A549 (cell line): ENCODE measurements at regions not wholly inside any gene's neighbourhood (a gene's known extent, or its start where the extent isn't known, plus 50 kb on each side); places are given as distances from the start of the nearest gene placed in this dataset.
"Not testable (repeated sequence)": the region's sequence is repeated elsewhere in the genome, so short reads cannot be mapped to it uniquely, and the experiment has no call there.

Experiments
- ATAC-seq, 2 experiments: fragments of 200-7000 bp in 1 of 2; fragments of >200 bp in 1 of 2; cut with Nextera tagmentation in 1 of 2; cut with Tn5 transposase in 1 of 2; 3 replicates each; pipeline versions ENCODE4 v1.8.0 to v1.9.1; 2018 to 2020; ENCODE audit warnings: mild to moderate bottlenecking in 1 of 2, moderate library complexity in 1 of 2
- CTCF ChIA-PET: fragments of 300-600 bp; sonication (Branson Sonifier 250); formaldehyde crosslinking; extraction: SDS; loops from one replicate; lab custom pipeline; 2021; ENCODE audit warnings: antibody characterized with exemption, inconsistent platforms; lab: Yijun Ruan, JAX
- POLR2A ChIA-PET: fragments of 350-600 bp; formaldehyde crosslinking; extraction: SDS; loops from one replicate; lab custom pipeline; 2021; ENCODE audit warnings: antibody characterized with exemption, inconsistent platforms; lab: Yijun Ruan, JAX
- DNase-seq, 2 experiments: peaks; one replicate each; pipeline versions ENCODE4 v3.0.0 to v3.0.0-alpha.2; 2011 to 2016; ENCODE audit warnings: low read depth in 1 of 2, low spot score in 1 of 2
- FAIRE-seq: peaks from 2 replicates; lab custom pipeline; 2011; peaks lifted over from hg19 to GRCh38; lab: Jason Lieb, UNC
- H3K27ac ChIP-seq, 2 experiments: fragments of >200 bp; sonication (Bioruptor Twin); formaldehyde crosslinking; 3 replicates each; pipeline ENCODE4 v1.5.1; 2016 to 2017
- H3K4me1 ChIP-seq: fragments of >200 bp; sonication (Bioruptor Twin); formaldehyde crosslinking; 3 replicates; pipeline ENCODE4 v1.6.1; 2016
- H3K4me2 ChIP-seq: fragments of >200 bp; sonication (Bioruptor Twin); formaldehyde crosslinking; 3 replicates; pipeline ENCODE4 v1.6.1; 2016
- H3K4me3 ChIP-seq: fragments of >200 bp; sonication (Bioruptor Twin); formaldehyde crosslinking; 3 replicates; pipeline ENCODE4 v1.5.1; 2016
- H3K9me3 ChIP-seq: fragments of >200 bp; sonication (Bioruptor Twin); formaldehyde crosslinking; 3 replicates; pipeline ENCODE4 v1.6.1; 2016
- BHLHE40 ChIP-seq: IDR thresholded peaks from 2 replicates; pipeline ENCODE4 v1.6.1; 2012; ENCODE audit warnings: low read depth, low read length, inconsistent platforms
- CBX2 ChIP-seq: fragments of 200-600 bp; sonication (generic); IDR thresholded peaks from 2 replicates; pipeline ENCODE4 v1.6.1; 2016; ENCODE audit warnings: low read depth, mild to moderate bottlenecking, borderline replicate concordance
- EHF ChIP-seq: fragments of 250-450 bp; sonication (Bioruptor Pico); IDR thresholded peaks from 2 replicates; pipeline ENCODE4 v1.5.0; 2020; ENCODE audit warnings: mild to moderate bottlenecking
- ESRRA ChIP-seq: fragments of 150-350 bp; IDR thresholded peaks from 2 replicates; pipeline ENCODE4 v1.6.1; 2014; ENCODE audit warnings: mild to moderate bottlenecking, low read length, borderline replicate concordance
- FOSB ChIP-seq: fragments of 250-450 bp; sonication (Bioruptor Pico); IDR thresholded peaks from 2 replicates; pipeline ENCODE4 v1.5.0; 2020; ENCODE audit warnings: mild to moderate bottlenecking, moderate library complexity
- HDAC2 ChIP-seq: fragments of 200-600 bp; sonication (generic); IDR thresholded peaks from 2 replicates; pipeline ENCODE4 v1.6.1; 2016
- HOXB5 ChIP-seq: fragments of 250-450 bp; sonication (Bioruptor Pico); IDR thresholded peaks from 2 replicates; pipeline ENCODE4 v1.5.0; 2020; ENCODE audit warnings: mild to moderate bottlenecking, moderate library complexity
- KDM5A ChIP-seq: fragments of 200-600 bp; sonication (generic); IDR thresholded peaks from 2 replicates; pipeline ENCODE4 v1.6.1; 2016; ENCODE audit warnings: antibody characterized with exemption, mild to moderate bottlenecking
- MAFK ChIP-seq: fragments of 450-650 bp; IDR thresholded peaks from 2 replicates; pipeline ENCODE4 v1.6.1; 2014; ENCODE audit not compliant: partially characterized antibody
- NPAS2 ChIP-seq: fragments of 250-450 bp; sonication (Bioruptor Pico); IDR thresholded peaks from 2 replicates; pipeline ENCODE4 v1.8.0; 2022; ENCODE audit warnings: mild to moderate bottlenecking, moderate library complexity, borderline replicate concordance
- NR3C1 ChIP-seq: fragments of >200 bp; sonication (Bioruptor Twin); formaldehyde crosslinking; IDR thresholded peaks from 3 replicates; pipeline ENCODE4 v1.6.1; 2017
- PHF8 ChIP-seq: fragments of 200-600 bp; sonication (generic); IDR thresholded peaks from 2 replicates; pipeline ENCODE4 v1.6.1; 2016; ENCODE audit warnings: low read depth, mild to moderate bottlenecking, antibody characterized with exemption, moderate library complexity, borderline replicate concordance
- POLR2A ChIP-seq: IDR thresholded peaks from 2 replicates; pipeline ENCODE4 v1.6.1; 2012; ENCODE audit warnings: mild to moderate bottlenecking, low read length
- RAD21 ChIP-seq, 2 experiments: fragments of >200 bp in 1 of 2; sonication (Bioruptor Twin) in 1 of 2; formaldehyde crosslinking in 1 of 2; IDR thresholded peaks in 1 of 2; conservative IDR thresholded peaks in 1 of 2; 2 replicates in 1 of 2; 3 replicates in 1 of 2; pipeline ENCODE4 v1.6.1; 2012 to 2018; ENCODE audit warnings: inconsistent platforms in 1 of 2
- RARB ChIP-seq: fragments of 250-450 bp; sonication (Bioruptor Pico); IDR thresholded peaks from 2 replicates; pipeline ENCODE4 v1.8.0; 2021; ENCODE audit warnings: mild to moderate bottlenecking, moderate library complexity
- RFX5 ChIP-seq: fragments of 450-650 bp; IDR thresholded peaks from 2 replicates; pipeline ENCODE4 v1.7.1; 2014; ENCODE audit warnings: antibody characterized with exemption, mild to moderate bottlenecking, moderate library complexity
- RNF2 ChIP-seq: fragments of 200-600 bp; sonication (generic); IDR thresholded peaks from 2 replicates; pipeline ENCODE4 v1.6.1; 2016; ENCODE audit warnings: low read depth, mild to moderate bottlenecking, antibody characterized with exemption, moderate library complexity, borderline replicate concordance
- SMC3 ChIP-seq: fragments of >200 bp; sonication (Bioruptor Twin); formaldehyde crosslinking; IDR thresholded peaks from 3 replicates; pipeline ENCODE4 v1.6.1; 2018; ENCODE audit warnings: inconsistent platforms
- SREBF2 ChIP-seq: fragments of 450-650 bp; IDR thresholded peaks from 2 replicates; pipeline ENCODE4 v1.6.1; 2014; ENCODE audit warnings: mild to moderate bottlenecking, moderate library complexity
- ZC3H11A ChIP-seq: fragments of 450-650 bp; IDR thresholded peaks from 2 replicates; pipeline ENCODE4 v1.6.1; 2014; ENCODE audit warnings: antibody characterized with exemption, mild to moderate bottlenecking
- WGBS: methylation state at CpG from one replicate; pipeline ENCODE4 v1.1.6; 2017; ENCODE audit errors: missing lambda C conversion rate; 5-methylcytosine and 5-hydroxymethylcytosine counted together
- TF ChIP-seq, protein P1 (sequence below): fragments of 250-450 bp; sonication (Bioruptor Pico); IDR thresholded peaks from 2 replicates; pipeline ENCODE4 v1.5.0; 2021; ENCODE audit warnings: mild to moderate bottlenecking, moderate library complexity, borderline replicate concordance
- TF ChIP-seq, protein P2 (sequence below): fragments of >200 bp; sonication (Bioruptor Twin); formaldehyde crosslinking; IDR thresholded peaks from 3 replicates; pipeline ENCODE4 v1.5.1; 2016
- TF ChIP-seq, protein P3 (sequence below): IDR thresholded peaks from 2 replicates; pipeline ENCODE4 v1.6.1; 2012
- TF ChIP-seq, protein P4 (sequence below): fragments of 200-600 bp; sonication (generic); IDR thresholded peaks from 2 replicates; pipeline ENCODE4 v1.6.1; 2016; ENCODE audit warnings: antibody characterized with exemption, mild to moderate bottlenecking, moderate library complexity

DNA sequence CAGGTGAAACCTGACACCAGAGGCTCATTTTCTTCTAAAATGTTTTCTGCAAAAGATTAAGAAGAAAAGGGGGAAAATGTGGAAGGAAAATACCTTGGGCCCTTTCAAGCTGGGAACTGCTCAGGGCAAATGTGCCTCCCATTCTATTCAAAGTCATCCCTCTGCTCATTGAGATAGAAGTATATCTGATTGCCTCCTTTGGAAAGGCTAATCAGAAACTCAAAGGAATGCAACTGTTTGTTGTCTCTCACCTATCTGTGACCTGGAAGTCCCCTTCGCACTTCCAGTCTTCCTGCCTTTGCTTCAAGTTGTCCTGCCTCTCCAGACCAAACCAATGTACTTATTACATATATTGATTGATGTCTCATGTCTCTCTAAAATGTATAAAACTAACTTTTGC lies 102.4 kb upstream of the MAP3K4 start:
- H3K4me1 ChIP-seq, FAIRE-seq, H3K27ac ChIP-seq, H3K4me3 ChIP-seq, H3K4me2 ChIP-seq, CTCF ChIA-PET, DNase-seq, ATAC-seq, H3K9me3 ChIP-seq: not testable (repeated sequence)
- POLR2A ChIA-PET = interaction anchor here (0.6 kb wide), 1 partner anchor 17 kb away, joined by 3 read pairs; no protein-coding TSS in a partner anchor
- WGBS = 67% methylated on average over 1 of the region's 1 CpG

DNA sequence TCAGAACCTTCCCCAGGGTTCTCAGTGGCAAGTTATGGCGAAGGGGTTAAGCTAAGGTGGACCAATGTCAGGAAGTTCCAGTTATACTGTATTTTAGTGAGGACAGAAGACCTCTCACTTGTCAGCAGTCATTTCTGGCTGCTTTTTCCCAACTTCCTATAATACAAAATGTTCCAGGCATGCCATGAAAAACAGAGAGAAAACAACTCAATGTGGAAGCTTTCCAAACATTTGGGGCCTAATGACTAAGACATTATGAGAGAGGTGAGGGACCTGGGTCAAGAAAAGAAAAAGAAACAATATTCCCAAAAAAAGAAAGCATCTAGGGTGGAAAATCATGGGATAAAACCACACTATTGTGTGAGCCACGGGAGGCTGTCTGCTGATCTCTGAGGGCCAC lies 99.9 kb upstream of the MAP3K4 start:
- CTCF ChIA-PET = no interaction called here
- Histone ChIP-seq H3K4me3 (no peak overlapping the region), H3K4me1 (no peaks in the 10 kb centered on the region), H3K9me3 (no peaks in the 10 kb centered on the region), H3K4me2 (no peak overlapping the region), H3K27ac (no peak overlapping the region)
- FAIRE-seq (no peak), DNase-seq (no peak), ATAC-seq (no peak)
- TF ChIP-seq RARB (no peak), SMC3 (no peak), HDAC2 (no peak), NR3C1 (no peak), RAD21 (conservative IDR thresholded peaks at IDR 0.05 in 1 of 2, IDR thresholded peaks at IDR 0.05 in 1 of 2) (no peak)
- TF ChIP-seq, protein P1, sequence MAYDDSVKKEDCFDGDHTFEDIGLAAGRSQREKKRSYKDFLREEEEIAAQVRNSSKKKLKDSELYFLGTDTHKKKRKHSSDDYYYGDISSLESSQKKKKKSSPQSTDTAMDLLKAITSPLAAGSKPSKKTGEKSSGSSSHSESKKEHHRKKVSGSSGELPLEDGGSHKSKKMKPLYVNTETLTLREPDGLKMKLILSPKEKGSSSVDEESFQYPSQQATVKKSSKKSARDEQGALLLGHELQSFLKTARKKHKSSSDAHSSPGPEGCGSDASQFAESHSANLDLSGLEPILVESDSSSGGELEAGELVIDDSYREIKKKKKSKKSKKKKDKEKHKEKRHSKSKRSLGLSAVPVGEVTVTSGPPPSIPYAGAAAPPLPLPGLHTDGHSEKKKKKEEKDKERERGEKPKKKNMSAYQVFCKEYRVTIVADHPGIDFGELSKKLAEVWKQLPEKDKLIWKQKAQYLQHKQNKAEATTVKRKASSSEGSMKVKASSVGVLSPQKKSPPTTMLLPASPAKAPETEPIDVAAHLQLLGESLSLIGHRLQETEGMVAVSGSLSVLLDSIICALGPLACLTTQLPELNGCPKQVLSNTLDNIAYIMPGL = no peak
- TF ChIP-seq, protein P2, sequence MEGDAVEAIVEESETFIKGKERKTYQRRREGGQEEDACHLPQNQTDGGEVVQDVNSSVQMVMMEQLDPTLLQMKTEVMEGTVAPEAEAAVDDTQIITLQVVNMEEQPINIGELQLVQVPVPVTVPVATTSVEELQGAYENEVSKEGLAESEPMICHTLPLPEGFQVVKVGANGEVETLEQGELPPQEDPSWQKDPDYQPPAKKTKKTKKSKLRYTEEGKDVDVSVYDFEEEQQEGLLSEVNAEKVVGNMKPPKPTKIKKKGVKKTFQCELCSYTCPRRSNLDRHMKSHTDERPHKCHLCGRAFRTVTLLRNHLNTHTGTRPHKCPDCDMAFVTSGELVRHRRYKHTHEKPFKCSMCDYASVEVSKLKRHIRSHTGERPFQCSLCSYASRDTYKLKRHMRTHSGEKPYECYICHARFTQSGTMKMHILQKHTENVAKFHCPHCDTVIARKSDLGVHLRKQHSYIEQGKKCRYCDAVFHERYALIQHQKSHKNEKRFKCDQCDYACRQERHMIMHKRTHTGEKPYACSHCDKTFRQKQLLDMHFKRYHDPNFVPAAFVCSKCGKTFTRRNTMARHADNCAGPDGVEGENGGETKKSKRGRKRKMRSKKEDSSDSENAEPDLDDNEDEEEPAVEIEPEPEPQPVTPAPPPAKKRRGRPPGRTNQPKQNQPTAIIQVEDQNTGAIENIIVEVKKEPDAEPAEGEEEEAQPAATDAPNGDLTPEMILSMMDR = no peak
- POLR2A ChIA-PET = no interaction called here
- 14% methylated on average over 2 of the region's 2 CpGs for WGBS

DNA sequence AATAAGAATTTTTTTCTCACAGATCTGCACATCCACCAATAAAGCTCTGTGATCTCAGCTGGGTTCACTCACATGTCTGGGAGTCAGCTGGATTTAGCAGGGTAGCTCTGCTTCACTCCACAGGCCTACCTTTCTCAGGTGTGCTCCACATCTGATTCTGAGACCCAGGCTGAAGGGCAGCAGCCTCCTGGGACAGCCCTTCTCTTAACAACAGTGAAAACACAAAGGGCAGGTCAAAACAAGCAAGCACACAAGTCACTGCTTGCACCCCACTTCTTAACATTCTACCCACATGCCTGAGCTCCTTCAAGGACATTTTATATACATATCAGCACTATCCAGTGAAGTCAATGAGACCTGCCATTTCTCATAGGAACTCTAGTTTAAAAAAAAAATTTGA lies 96.0 kb upstream of the MAP3K4 start:
- Histone ChIP-seq H3K4me1 (no peaks in the 10 kb centered on the region), H3K4me3 (no peak overlapping the region), H3K9me3 (no peaks in the 10 kb centered on the region), H3K27ac (no peak overlapping the region), H3K4me2 (no peak overlapping the region)
- DNase-seq (no peak), ATAC-seq (no peak), FAIRE-seq (no peak)
- TF ChIP-seq RFX5 = no peak
- no peak for TF ChIP-seq ESRRA
- TF ChIP-seq HOXB5 (CRISPR knock-in tag) = no peak
- no peak for TF ChIP-seq KDM5A
- no peak for TF ChIP-seq RNF2
- no peak for TF ChIP-seq EHF
- no peak for TF ChIP-seq MAFK
- TF ChIP-seq RAD21 (conservative IDR thresholded peaks at IDR 0.05 in 1 of 2, IDR thresholded peaks at IDR 0.05 in 1 of 2) = no peak
- no peak for TF ChIP-seq ZC3H11A
- TF ChIP-seq POLR2A = no peak
- no peak for TF ChIP-seq CBX2
- ChIA-PET POLR2A (no interaction called here), CTCF (no interaction called here)

DNA sequence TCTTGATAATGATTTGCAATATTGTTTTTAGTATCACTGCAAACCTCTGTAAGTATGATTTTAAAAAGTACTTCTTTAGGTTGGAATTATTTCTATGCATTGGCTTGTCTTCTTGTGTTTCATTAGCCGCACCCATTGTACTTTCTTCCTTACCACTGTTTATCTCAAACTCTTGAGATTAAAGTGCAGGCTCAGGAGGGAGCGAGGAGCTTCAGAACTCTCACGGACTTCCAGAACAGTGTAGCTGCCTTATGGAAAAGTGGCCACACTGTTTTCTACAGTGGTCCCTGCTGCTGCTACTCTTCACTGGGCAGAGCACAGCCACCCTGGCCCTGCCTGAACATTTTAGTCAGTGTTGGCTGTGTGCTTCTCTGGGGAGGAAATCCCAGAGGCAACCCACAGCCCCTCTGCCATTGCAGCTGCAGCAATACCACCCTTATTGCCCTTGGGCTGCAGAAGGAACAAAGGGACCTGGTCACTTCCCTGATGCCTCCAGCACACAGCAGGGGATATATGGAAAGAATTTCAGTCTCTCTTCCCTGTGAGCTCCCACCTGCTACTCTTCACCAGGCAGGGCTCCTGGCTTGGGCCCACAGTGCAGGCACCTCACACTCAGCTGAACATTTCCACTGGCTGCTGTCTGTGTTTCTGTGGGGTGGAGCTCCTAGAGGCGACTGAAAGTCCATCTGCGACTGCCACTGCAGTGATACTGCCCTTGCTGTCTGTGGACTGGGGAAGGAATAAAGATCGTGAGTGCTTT lies 91.7 kb upstream of the MAP3K4 start:
- FAIRE-seq (no peak), DNase-seq (no peak), ATAC-seq (no peak)
- Histone ChIP-seq H3K9me3 (no peaks in the 10 kb centered on the region), H3K4me1 (no peaks in the 10 kb centered on the region), H3K4me3 (no peak overlapping the region), H3K4me2 (no peak overlapping the region), H3K27ac (no peak overlapping the region)
- ChIA-PET POLR2A (no interaction called here), CTCF (no interaction called here)
- whole genome bisulfite sequencing = 38% methylated on average over 4 of the region's 6 CpGs
- TF ChIP-seq BHLHE40 (no peak), NPAS2 (CRISPR knock-in tag) (no peak), PHF8 (no peak), EHF (no peak), FOSB (CRISPR knock-in tag) (no peak), SREBF2 (no peak)
- TF ChIP-seq, protein P3, sequence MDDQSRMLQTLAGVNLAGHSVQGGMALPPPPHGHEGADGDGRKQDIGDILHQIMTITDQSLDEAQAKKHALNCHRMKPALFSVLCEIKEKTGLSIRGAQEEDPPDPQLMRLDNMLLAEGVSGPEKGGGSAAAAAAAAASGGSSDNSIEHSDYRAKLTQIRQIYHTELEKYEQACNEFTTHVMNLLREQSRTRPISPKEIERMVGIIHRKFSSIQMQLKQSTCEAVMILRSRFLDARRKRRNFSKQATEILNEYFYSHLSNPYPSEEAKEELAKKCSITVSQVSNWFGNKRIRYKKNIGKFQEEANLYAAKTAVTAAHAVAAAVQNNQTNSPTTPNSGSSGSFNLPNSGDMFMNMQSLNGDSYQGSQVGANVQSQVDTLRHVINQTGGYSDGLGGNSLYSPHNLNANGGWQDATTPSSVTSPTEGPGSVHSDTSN = no peak
- TF ChIP-seq, protein P4, sequence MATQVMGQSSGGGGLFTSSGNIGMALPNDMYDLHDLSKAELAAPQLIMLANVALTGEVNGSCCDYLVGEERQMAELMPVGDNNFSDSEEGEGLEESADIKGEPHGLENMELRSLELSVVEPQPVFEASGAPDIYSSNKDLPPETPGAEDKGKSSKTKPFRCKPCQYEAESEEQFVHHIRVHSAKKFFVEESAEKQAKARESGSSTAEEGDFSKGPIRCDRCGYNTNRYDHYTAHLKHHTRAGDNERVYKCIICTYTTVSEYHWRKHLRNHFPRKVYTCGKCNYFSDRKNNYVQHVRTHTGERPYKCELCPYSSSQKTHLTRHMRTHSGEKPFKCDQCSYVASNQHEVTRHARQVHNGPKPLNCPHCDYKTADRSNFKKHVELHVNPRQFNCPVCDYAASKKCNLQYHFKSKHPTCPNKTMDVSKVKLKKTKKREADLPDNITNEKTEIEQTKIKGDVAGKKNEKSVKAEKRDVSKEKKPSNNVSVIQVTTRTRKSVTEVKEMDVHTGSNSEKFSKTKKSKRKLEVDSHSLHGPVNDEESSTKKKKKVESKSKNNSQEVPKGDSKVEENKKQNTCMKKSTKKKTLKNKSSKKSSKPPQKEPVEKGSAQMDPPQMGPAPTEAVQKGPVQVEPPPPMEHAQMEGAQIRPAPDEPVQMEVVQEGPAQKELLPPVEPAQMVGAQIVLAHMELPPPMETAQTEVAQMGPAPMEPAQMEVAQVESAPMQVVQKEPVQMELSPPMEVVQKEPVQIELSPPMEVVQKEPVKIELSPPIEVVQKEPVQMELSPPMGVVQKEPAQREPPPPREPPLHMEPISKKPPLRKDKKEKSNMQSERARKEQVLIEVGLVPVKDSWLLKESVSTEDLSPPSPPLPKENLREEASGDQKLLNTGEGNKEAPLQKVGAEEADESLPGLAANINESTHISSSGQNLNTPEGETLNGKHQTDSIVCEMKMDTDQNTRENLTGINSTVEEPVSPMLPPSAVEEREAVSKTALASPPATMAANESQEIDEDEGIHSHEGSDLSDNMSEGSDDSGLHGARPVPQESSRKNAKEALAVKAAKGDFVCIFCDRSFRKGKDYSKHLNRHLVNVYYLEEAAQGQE = no peak
